ENCODE measurements at regions not wholly inside any gene's neighbourhood (a gene's known extent, or its start where the extent isn't known, plus 50 kb on each side); places are given as distances from the start of the nearest gene placed in this dataset.

DNA sequence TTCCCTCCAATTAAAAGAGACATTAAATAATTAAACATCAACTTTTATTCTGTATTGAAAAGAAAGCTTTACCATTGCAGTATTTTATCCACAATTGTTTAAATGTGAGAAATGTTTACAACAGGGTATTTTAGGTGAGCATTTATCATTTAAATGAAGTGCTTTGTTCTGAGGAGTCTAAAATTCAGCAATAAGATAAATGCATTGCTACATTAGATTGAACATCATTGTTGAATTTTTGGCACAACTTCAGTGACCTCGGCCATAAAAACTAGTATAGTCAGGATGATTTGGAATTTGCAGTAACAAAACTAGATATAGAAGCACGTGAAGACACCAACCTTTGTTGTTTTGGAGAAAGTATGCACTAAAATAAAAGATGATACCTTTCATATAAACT is 692.9 kb downstream of the USP25 start:
- TF ChIP-seq CTCF (IDR thresholded peaks at IDR 0.05; ENCODE audit: low read depth, low read length): no peak
- no peaks in the 10 kb centered on the region for H3K9me3 ChIP-seq
- no peaks in the 10 kb centered on the region for H3K36me3 ChIP-seq
- H3K4me1 ChIP-seq: peaks cover 25% of the 10 kb centered on the region
- peak overlapping the region; percentile 63 for H3K4me3 ChIP-seq (ENCODE audit: low read depth, low read length)
- no peaks in the 10 kb centered on the region for H3K27me3 ChIP-seq
- DNase-seq: no peak

GRCh38 chr21:16423921-16424320 is 694.1 kb downstream of the USP25 start:
- Histone ChIP-seq H3K4me3 (ENCODE audit: low read depth, low read length) (peak overlapping the region; percentile 63), H3K36me3 (no peaks in the 10 kb centered on the region), H3K27me3 (no peaks in the 10 kb centered on the region), H3K4me1 (peaks cover 16% of the 10 kb centered on the region), H3K9me3 (no peaks in the 10 kb centered on the region)
- no peak for TF ChIP-seq CTCF (IDR thresholded peaks at IDR 0.05; ENCODE audit: low read depth, low read length)
- DNase-seq: no peak

GRCh38 chr21:16424331-16424751 is 694.6 kb downstream of the USP25 start:
- no peak for DNase-seq
- no peak for TF ChIP-seq CTCF (IDR thresholded peaks at IDR 0.05; ENCODE audit: low read depth, low read length)
- no peaks in the 10 kb centered on the region for H3K27me3 ChIP-seq
- no peaks in the 10 kb centered on the region for H3K36me3 ChIP-seq
- H3K9me3 ChIP-seq: no peaks in the 10 kb centered on the region
- peak overlapping the region; percentile 63 for H3K4me3 ChIP-seq (ENCODE audit: low read depth, low read length)
- peaks cover 16% of the 10 kb centered on the region for H3K4me1 ChIP-seq

DNA sequence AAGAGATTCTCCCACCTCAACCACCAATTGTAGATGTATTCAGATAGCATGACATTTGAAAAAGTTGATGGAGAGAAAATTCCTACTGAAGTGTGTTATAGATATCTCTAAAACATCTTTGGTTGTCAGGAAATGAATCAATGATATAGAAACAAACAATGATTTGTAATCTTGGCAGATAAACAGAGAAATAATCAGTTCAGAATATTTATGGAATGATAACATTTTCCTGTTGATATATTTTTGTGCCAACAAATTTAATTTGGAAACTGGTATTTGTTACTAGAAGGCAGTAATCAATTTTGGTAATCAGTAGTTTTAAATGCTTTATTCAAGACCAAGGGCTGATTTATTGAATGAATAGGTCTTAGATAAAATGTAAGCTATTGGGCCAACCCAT is 695.6 kb downstream of the USP25 start:
- no peak for TF ChIP-seq CTCF (IDR thresholded peaks at IDR 0.05; ENCODE audit: low read depth, low read length)
- Histone ChIP-seq H3K27me3 (no peaks in the 10 kb centered on the region), H3K9me3 (no peaks in the 10 kb centered on the region), H3K4me1 (peaks cover 16% of the 10 kb centered on the region), H3K4me3 (ENCODE audit: low read depth, low read length) (no peak overlapping the region), H3K36me3 (no peaks in the 10 kb centered on the region)
- DNase-seq: no peak

DNA sequence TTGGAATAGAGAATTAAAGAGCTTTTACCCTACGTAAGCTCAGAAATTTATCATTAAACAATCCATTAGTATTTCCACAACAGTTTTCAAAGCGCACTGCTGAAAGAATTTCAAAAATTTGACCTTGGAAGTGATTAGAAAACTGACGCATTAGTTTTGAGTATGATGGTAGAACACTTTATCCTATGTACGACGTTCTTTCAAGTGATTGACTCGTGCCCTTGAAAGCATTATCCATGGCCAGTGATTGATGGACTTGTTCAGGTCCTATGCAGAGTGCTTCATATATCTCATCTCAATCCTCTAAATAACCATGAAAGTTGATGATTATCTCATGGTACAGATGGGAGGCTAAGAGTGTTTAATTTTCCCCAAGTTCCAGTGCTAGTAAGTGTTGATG is 697.2 kb downstream of the USP25 start:
- no peak for TF ChIP-seq CTCF (IDR thresholded peaks at IDR 0.05; ENCODE audit: low read depth, low read length)
- no peaks in the 10 kb centered on the region for H3K27me3 ChIP-seq
- H3K4me1 ChIP-seq: peaks cover 16% of the 10 kb centered on the region
- H3K4me3 ChIP-seq (ENCODE audit: low read depth, low read length): no peak overlapping the region
- no peaks in the 10 kb centered on the region for H3K9me3 ChIP-seq
- H3K36me3 ChIP-seq: no peaks in the 10 kb centered on the region
- no peak for DNase-seq

DNA sequence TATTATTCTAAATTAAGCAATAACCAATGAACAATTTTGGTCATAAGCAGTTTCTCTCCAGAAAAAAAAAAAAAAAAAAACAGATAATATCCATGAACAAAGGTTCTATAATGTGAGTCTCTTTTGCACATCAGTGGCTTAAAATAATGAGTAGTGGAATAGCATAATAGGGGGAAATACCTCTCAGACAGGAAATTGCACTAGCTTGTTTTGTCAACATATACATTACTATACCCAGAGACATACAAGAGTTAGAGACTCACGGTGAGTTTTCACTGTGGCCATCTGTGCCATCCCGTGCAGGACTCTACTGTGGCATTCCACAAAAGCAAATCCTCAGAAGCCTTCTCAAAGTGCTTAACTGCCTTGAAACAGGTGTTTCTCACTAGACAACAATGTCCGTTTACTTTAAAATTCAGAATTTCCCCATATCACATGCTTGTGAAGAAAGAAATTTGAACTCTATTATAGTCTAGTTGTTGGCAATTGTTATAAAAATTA is 697.9 kb downstream of the USP25 start:
- no peaks in the 10 kb centered on the region for H3K27me3 ChIP-seq
- H3K4me3 ChIP-seq (ENCODE audit: low read depth, low read length): no peak overlapping the region
- DNase-seq: no peak
- H3K4me1 ChIP-seq: peaks cover 16% of the 10 kb centered on the region
- H3K36me3 ChIP-seq: no peaks in the 10 kb centered on the region
- H3K9me3 ChIP-seq: no peaks in the 10 kb centered on the region
- no peak for TF ChIP-seq CTCF (IDR thresholded peaks at IDR 0.05; ENCODE audit: low read depth, low read length)
